PC-9 (cell line): ENCODE measurements at regions not wholly inside any gene's neighbourhood (a gene's known extent, or its start where the extent isn't known, plus 50 kb on each side); places are given as distances from the start of the nearest gene placed in this dataset.

Source experiments
- BruUV-seq: library from RNA; stranded (reverse); fragments of 400-500 nt; replicated peaks from 2 replicates; lab custom pipeline; 2021; lab: Mats Ljungman, UMichigan
- CTCF ChIA-PET: fragments of 300-600 bp; sonication (Branson Sonifier 250); formaldehyde crosslinking; loops from one replicate; lab custom pipeline; 2022; ENCODE audit warnings: antibody characterized with exemption; lab: Charles Lee
- POLR2A ChIA-PET: fragments of 300-600 bp; sonication (Branson Sonifier 250); formaldehyde crosslinking; loops from one replicate; lab custom pipeline; 2022; ENCODE audit warnings: antibody characterized with exemption; ENCODE audit not compliant: unreplicated experiment; lab: Charles Lee
- DNase-seq, 2 experiments: peaks; one replicate each; pipeline versions ENCODE4 v3.0.0 to v3.0.0-alpha.2; 2015 to 2022; ENCODE audit warnings: mixed read lengths in 1 of 2
- H2AFZ ChIP-seq: fragments of 200-600 bp; sonication (generic); 2 replicates; pipeline ENCODE4 v1.8.1; 2017; ENCODE audit warnings: antibody characterized with exemption
- H3F3A ChIP-seq: fragments of 200-600 bp; sonication (generic); 2 replicates; pipeline ENCODE4 v1.8.1; 2017; ENCODE audit warnings: antibody characterized with exemption, mild to moderate bottlenecking, low read depth; ENCODE audit not compliant: insufficient read depth
- H3K27ac ChIP-seq: fragments of 200-600 bp; sonication (generic); 2 replicates; pipeline ENCODE4 v1.6.1; 2016; ENCODE audit warnings: mixed run types
- H3K27me3 ChIP-seq: fragments of 200-600 bp; sonication (generic); 2 replicates; pipeline ENCODE4 v1.6.1; 2016; ENCODE audit warnings: low read depth, mixed run types; ENCODE audit not compliant: insufficient read depth
- H3K36me3 ChIP-seq: fragments of 200-600 bp; sonication (generic); 2 replicates; pipeline ENCODE4 v1.6.1; 2016; ENCODE audit warnings: low read depth, mixed run types
- H3K4me1 ChIP-seq: fragments of 200-600 bp; sonication (generic); replicated peaks from 2 replicates; pipeline ENCODE4 v1.6.1; 2016; ENCODE audit warnings: mixed run types; ENCODE audit not compliant: insufficient read depth
- H3K4me2 ChIP-seq: fragments of 200-600 bp; sonication (generic); 2 replicates; pipeline ENCODE4 v1.6.1; 2017; ENCODE audit warnings: mixed run types
- H3K4me3 ChIP-seq: fragments of 200-600 bp; sonication (generic); 2 replicates; pipeline ENCODE4 v1.6.1; 2016; ENCODE audit warnings: mixed run types
- H3K79me2 ChIP-seq: fragments of 200-600 bp; sonication (generic); 2 replicates; pipeline ENCODE4 v1.6.1; 2017; ENCODE audit warnings: low read depth, mixed run types
- H3K9me2 ChIP-seq: fragments of 200-600 bp; sonication (generic); 2 replicates; pipeline ENCODE4 v1.8.1; 2017; ENCODE audit warnings: mild to moderate bottlenecking; ENCODE audit not compliant: insufficient read depth
- H3K9me3 ChIP-seq: fragments of 200-600 bp; sonication (generic); 2 replicates; pipeline ENCODE4 v1.8.1; 2016; ENCODE audit warnings: low read depth; ENCODE audit not compliant: insufficient read depth
- H4K20me1 ChIP-seq: fragments of 200-600 bp; sonication (generic); 2 replicates; pipeline ENCODE4 v1.8.1; 2017; ENCODE audit not compliant: insufficient read depth
- CTCF ChIP-seq: fragments of 200-600 bp; sonication (generic); conservative IDR thresholded peaks from 2 replicates; pipeline ENCODE4 v1.6.1; 2017; ENCODE audit warnings: mixed run types, antibody characterized with exemption, mild to moderate bottlenecking, moderate library complexity
- EZH2 ChIP-seq: fragments of 200-600 bp; sonication (generic); IDR thresholded peaks from 2 replicates; pipeline ENCODE4 v1.8.0; 2017; ENCODE audit warnings: antibody characterized with exemption, low read depth
- intact Hi-C: fragments of 100-400 bp; cut with micrococcal nuclease; formaldehyde crosslinking; loops from one replicate; pipeline ENCODE4 v1.10.0; 2022; ENCODE audit not compliant: unreplicated experiment

GRCh38 chr4:170772429-170772828 is 682.7 kb upstream of the AADAT start:
- no peak overlapping the region for H3K27ac ChIP-seq
- no peak overlapping the region for H3K4me3 ChIP-seq
- ChIA-PET POLR2A (no interaction called here), CTCF (no interaction called here)
- H3K9me2 ChIP-seq, result no peaks in the 10 kb centered on the region
- no peaks in the 10 kb centered on the region for H3K4me1 ChIP-seq
- H3K79me2 ChIP-seq, result no peaks in the 10 kb centered on the region
- no peaks in the 10 kb centered on the region for H3F3A ChIP-seq
- no peak overlapping the region for H2AFZ ChIP-seq
- no peaks in the 10 kb centered on the region for H3K36me3 ChIP-seq
- no peak overlapping the region for H3K4me2 ChIP-seq
- TF ChIP-seq CTCF, result no peak
- no peak for TF ChIP-seq EZH2
- no TSS peak for BruUV-seq
- intact Hi-C loops, result no loop called here
- DNase-seq, result no peak
- H3K9me3 ChIP-seq, result no peaks in the 10 kb centered on the region
- H4K20me1 ChIP-seq, result no peaks in the 10 kb centered on the region
- H3K27me3 ChIP-seq, result no peaks in the 10 kb centered on the region

- intact Hi-C loops, result no loop called here
- no peak for DNase-seq
- no peaks in the 10 kb centered on the region for H3K9me2 ChIP-seq
- TF ChIP-seq CTCF (no peak), EZH2 (no peak)
- no peaks in the 10 kb centered on the region for H3K27me3 ChIP-seq
- H3K36me3 ChIP-seq, result no peaks in the 10 kb centered on the region
- no peaks in the 10 kb centered on the region for H3K4me1 ChIP-seq
- H3F3A ChIP-seq, result no peaks in the 10 kb centered on the region
- H3K79me2 ChIP-seq, result no peaks in the 10 kb centered on the region
- ChIA-PET POLR2A (no interaction called here), CTCF (no interaction called here)
- H3K9me3 ChIP-seq, result no peaks in the 10 kb centered on the region
- no TSS peak for BruUV-seq
- no peak overlapping the region for H3K27ac ChIP-seq
- H3K4me2 ChIP-seq, result no peak overlapping the region
- no peak overlapping the region for H2AFZ ChIP-seq
- H4K20me1 ChIP-seq, result no peaks in the 10 kb centered on the region
- H3K4me3 ChIP-seq, result no peak overlapping the region
Observed at GRCh38 chr4:170770664-170771063, 680.9 kb upstream of the AADAT start.

GRCh38 chr4:170769862-170770261 is 680.1 kb upstream of the AADAT start:
- TF ChIP-seq EZH2 (no peak), CTCF (no peak)
- H4K20me1 ChIP-seq, result no peaks in the 10 kb centered on the region
- no peaks in the 10 kb centered on the region for H3K4me1 ChIP-seq
- H2AFZ ChIP-seq, result no peak overlapping the region
- no peak for DNase-seq
- no peaks in the 10 kb centered on the region for H3K9me2 ChIP-seq
- H3K4me3 ChIP-seq, result no peak overlapping the region
- no peaks in the 10 kb centered on the region for H3K9me3 ChIP-seq
- H3K27ac ChIP-seq, result no peak overlapping the region
- H3F3A ChIP-seq, result no peaks in the 10 kb centered on the region
- no peaks in the 10 kb centered on the region for H3K79me2 ChIP-seq
- no peak overlapping the region for H3K4me2 ChIP-seq
- CTCF ChIA-PET, result no interaction called here
- POLR2A ChIA-PET, result no interaction called here
- BruUV-seq, result no TSS peak
- H3K36me3 ChIP-seq, result no peaks in the 10 kb centered on the region
- intact Hi-C loops, result no loop called here
- H3K27me3 ChIP-seq, result no peaks in the 10 kb centered on the region
